ENCODE measurements at regions not wholly inside any gene's neighbourhood (a gene's known extent, or its start where the extent isn't known, plus 50 kb on each side); places are given as distances from the start of the nearest gene placed in this dataset.

- POLR2A ChIA-PET, result no interaction called here
- CTCF ChIA-PET, result no interaction called here
- TF ChIP-seq HDGF (IDR thresholded peaks at IDR 0.05; ENCODE audit: borderline replicate concordance) (no peak), SP1 (IDR thresholded peaks at IDR 0.05) (no peak), CTBP1 (IDR thresholded peaks at IDR 0.05; ENCODE audit: borderline replicate concordance) (no peak), FOXM1 (IDR thresholded peaks at IDR 0.05; ENCODE audit: borderline replicate concordance) (no peak), ARNT (IDR thresholded peaks at IDR 0.05) (no peak), L3MBTL2 (conservative IDR thresholded peaks at IDR 0.05) (no peak), LEF1 (IDR thresholded peaks at IDR 0.05; ENCODE audit: borderline replicate concordance) (no peak), SUZ12 (IDR thresholded peaks at IDR 0.05) (no peak), FOXK2 (IDR thresholded peaks at IDR 0.05) (no peak), ELF4 (IDR thresholded peaks at IDR 0.05) (no peak), BHLHE40 (IDR thresholded peaks at IDR 0.05; ENCODE audit: borderline replicate concordance) (no peak), NFRKB (IDR thresholded peaks at IDR 0.05) (no peak), PKNOX1 (IDR thresholded peaks at IDR 0.05) (no peak), TARDBP (IDR thresholded peaks at IDR 0.05) (no peak), FOXA1 (IDR thresholded peaks at IDR 0.05) (no peak), ZNF384 (IDR thresholded peaks at IDR 0.05) (no peak)
- DNase-seq (ENCODE audit: extremely low spot score), result no peak
Measured at GRCh38 chr3:64410226-64410625, 185.0 kb upstream of the PRICKLE2 start.

GRCh38 chr3:64408770-64409169 lies 183.5 kb upstream of the PRICKLE2 start:
- no peak for DNase-seq (ENCODE audit: extremely low spot score)
- POLR2A ChIA-PET, result no interaction called here
- TF ChIP-seq L3MBTL2 (conservative IDR thresholded peaks at IDR 0.05), result no peak
- no peak for TF ChIP-seq HDGF (IDR thresholded peaks at IDR 0.05; ENCODE audit: borderline replicate concordance)
- no peak for TF ChIP-seq CTBP1 (IDR thresholded peaks at IDR 0.05; ENCODE audit: borderline replicate concordance)
- TF ChIP-seq NFRKB (IDR thresholded peaks at IDR 0.05), result no peak
- CTCF ChIA-PET, result interaction anchor here (0.7 kb wide), 1 partner anchor 1553 kb away, joined by 3 read pairs; no protein-coding TSS in a partner anchor

DNA sequence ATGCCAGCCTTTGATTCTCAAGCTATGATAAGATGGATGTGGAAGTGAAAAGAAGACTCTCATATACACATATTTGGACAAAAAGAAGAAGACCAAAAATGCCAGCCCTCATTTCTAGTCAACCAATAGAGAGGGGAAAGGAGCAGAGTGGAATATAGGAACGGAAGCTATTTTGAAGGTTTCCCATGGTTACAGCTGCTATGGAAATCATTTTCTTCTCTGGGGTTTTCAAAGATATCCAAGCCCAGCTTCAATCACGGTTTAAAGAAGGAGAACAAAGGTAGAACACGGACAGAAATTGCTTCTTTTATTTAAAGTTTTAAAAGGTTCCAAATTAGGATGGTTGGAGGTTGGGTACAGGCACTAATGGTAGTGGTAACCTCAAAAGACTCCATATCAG lies 181.0 kb upstream of the PRICKLE2 start:
- ChIA-PET POLR2A (no interaction called here), CTCF (no interaction called here)
- no peak for TF ChIP-seq FOXM1 (IDR thresholded peaks at IDR 0.05; ENCODE audit: borderline replicate concordance)
- DNase-seq (ENCODE audit: extremely low spot score), result no peak

DNA sequence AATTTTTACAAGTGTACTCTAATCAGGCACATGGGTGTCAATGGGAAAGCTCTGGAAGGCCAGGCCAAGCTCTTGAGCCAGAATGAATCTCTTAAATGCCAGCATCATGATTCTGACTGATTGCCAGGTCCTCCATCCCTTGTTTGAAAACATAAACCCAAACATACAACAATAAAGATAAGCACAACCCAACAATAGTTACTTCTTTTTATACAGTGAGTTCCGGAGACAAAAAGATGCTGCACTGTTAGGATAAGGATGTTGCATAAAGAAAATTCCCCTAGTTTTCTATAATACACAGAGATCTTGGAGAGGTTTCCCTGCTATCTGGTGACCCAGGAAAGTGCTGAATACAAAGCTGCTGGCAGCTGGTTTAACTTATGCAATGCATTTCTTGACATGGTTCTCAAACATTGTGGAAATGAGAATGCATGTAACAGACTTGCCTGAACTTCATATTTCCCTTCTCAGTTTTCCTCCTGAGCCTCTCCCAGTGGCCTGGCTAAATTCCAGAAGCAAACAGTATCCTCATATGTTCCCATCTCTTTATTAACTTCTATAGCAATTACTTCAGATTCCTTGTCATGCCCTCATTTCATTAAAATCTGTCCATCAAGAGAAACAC lies 180.1 kb upstream of the PRICKLE2 start:
- ChIA-PET CTCF (no interaction called here), POLR2A (no interaction called here)
- no peak for DNase-seq (ENCODE audit: extremely low spot score)
- TF ChIP-seq TARDBP (IDR thresholded peaks at IDR 0.05) (no peak), BHLHE40 (IDR thresholded peaks at IDR 0.05; ENCODE audit: borderline replicate concordance) (no peak), ARNT (IDR thresholded peaks at IDR 0.05) (no peak), CTBP1 (IDR thresholded peaks at IDR 0.05; ENCODE audit: borderline replicate concordance) (no peak), NFRKB (IDR thresholded peaks at IDR 0.05) (no peak), FOXK2 (IDR thresholded peaks at IDR 0.05) (no peak), SP1 (IDR thresholded peaks at IDR 0.05) (no peak), LEF1 (IDR thresholded peaks at IDR 0.05; ENCODE audit: borderline replicate concordance) (no peak), PKNOX1 (IDR thresholded peaks at IDR 0.05) (no peak), SUZ12 (IDR thresholded peaks at IDR 0.05) (no peak), L3MBTL2 (conservative IDR thresholded peaks at IDR 0.05) (no peak), ZNF384 (IDR thresholded peaks at IDR 0.05) (no peak), ELF4 (IDR thresholded peaks at IDR 0.05) (no peak), FOXA1 (IDR thresholded peaks at IDR 0.05) (no peak), HDGF (IDR thresholded peaks at IDR 0.05; ENCODE audit: borderline replicate concordance) (no peak), FOXM1 (IDR thresholded peaks at IDR 0.05; ENCODE audit: borderline replicate concordance) (no peak)

DNA sequence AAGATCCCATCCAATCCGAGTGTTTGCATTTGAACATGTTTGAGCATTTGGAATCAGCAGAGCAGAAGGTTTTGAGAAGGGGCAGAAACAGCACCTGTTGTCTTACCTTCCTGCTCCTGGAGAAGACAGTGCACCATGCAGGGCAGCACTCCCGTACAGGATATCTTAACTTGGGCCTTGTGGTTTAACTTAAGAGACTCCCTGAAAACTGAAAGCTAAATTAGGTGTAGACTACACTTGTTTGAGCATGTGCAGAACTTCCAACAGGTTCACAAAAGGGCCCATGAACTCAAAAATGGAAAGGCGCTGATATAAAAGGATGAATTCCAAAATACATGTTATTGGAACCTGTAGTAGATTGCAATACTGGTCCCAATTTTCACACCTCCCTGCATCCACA lies 175.4 kb upstream of the PRICKLE2 start:
- ChIA-PET CTCF (no interaction called here), POLR2A (no interaction called here)
- no peak for TF ChIP-seq LEF1 (IDR thresholded peaks at IDR 0.05; ENCODE audit: borderline replicate concordance)
- TF ChIP-seq ZNF384 (IDR thresholded peaks at IDR 0.05), result no peak
- TF ChIP-seq FOXM1 (IDR thresholded peaks at IDR 0.05; ENCODE audit: borderline replicate concordance), result no peak
- TF ChIP-seq TARDBP (IDR thresholded peaks at IDR 0.05), result no peak
- no peak for TF ChIP-seq PKNOX1 (IDR thresholded peaks at IDR 0.05)
- no peak for TF ChIP-seq BHLHE40 (IDR thresholded peaks at IDR 0.05; ENCODE audit: borderline replicate concordance)
- no peak for TF ChIP-seq NFRKB (IDR thresholded peaks at IDR 0.05)
- no peak for TF ChIP-seq HDGF (IDR thresholded peaks at IDR 0.05; ENCODE audit: borderline replicate concordance)
- no peak for TF ChIP-seq ARNT (IDR thresholded peaks at IDR 0.05)
- no peak for TF ChIP-seq FOXA1 (IDR thresholded peaks at IDR 0.05)
- no peak for TF ChIP-seq FOXK2 (IDR thresholded peaks at IDR 0.05)
- TF ChIP-seq L3MBTL2 (conservative IDR thresholded peaks at IDR 0.05), result no peak
- no peak for DNase-seq (ENCODE audit: extremely low spot score)

DNA sequence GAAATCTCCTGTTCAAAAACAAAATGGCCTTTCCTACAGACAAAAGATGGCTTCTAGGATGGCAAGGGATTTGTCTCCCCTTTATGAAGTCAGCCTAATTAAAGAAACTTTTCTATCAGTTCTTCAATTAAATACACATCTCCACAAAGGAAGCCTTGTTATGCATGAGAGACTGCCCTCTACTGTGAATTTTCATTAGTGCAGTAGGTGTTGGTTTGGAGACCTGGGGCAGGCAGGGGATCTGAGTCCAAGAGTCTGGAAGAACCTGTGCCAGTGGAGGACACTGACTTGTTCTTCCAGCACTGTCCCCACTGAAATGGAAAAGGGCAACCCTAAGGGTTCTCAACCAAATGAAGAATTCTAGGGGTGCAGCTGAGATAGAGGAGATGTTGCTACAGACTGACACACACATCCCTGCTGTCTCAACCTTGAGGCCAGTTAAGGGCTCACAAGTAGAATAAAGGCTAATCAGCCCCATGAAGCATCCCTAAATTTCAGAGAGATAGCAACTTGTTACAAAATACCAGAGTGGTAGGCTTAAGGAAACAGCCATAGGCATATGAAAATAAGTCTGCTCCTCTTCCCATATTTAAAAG lies 174.0 kb upstream of the PRICKLE2 start:
- ChIA-PET CTCF (no interaction called here), POLR2A (no interaction called here)
- no peak for TF ChIP-seq ELF4 (IDR thresholded peaks at IDR 0.05)
- no peak for TF ChIP-seq TARDBP (IDR thresholded peaks at IDR 0.05)
- TF ChIP-seq PKNOX1 (IDR thresholded peaks at IDR 0.05), result no peak
- TF ChIP-seq L3MBTL2 (conservative IDR thresholded peaks at IDR 0.05), result no peak
- no peak for TF ChIP-seq HDGF (IDR thresholded peaks at IDR 0.05; ENCODE audit: borderline replicate concordance)
- TF ChIP-seq FOXA1 (IDR thresholded peaks at IDR 0.05), result no peak
- TF ChIP-seq FOXK2 (IDR thresholded peaks at IDR 0.05), result no peak
- no peak for TF ChIP-seq BHLHE40 (IDR thresholded peaks at IDR 0.05; ENCODE audit: borderline replicate concordance)
- no peak for TF ChIP-seq FOXM1 (IDR thresholded peaks at IDR 0.05; ENCODE audit: borderline replicate concordance)
- TF ChIP-seq ARNT (IDR thresholded peaks at IDR 0.05), result no peak
- no peak for TF ChIP-seq ZNF384 (IDR thresholded peaks at IDR 0.05)
- TF ChIP-seq SP1 (IDR thresholded peaks at IDR 0.05), result no peak
- no peak for TF ChIP-seq LEF1 (IDR thresholded peaks at IDR 0.05; ENCODE audit: borderline replicate concordance)
- TF ChIP-seq SUZ12 (IDR thresholded peaks at IDR 0.05), result no peak
- TF ChIP-seq CTBP1 (IDR thresholded peaks at IDR 0.05; ENCODE audit: borderline replicate concordance), result no peak
- TF ChIP-seq NFRKB (IDR thresholded peaks at IDR 0.05), result no peak
- DNase-seq (ENCODE audit: extremely low spot score), result peak; percentile 62
